HG03139 (cell line): ENCODE measurements at regions not wholly inside any gene's neighbourhood (a gene's known extent, or its start where the extent isn't known, plus 50 kb on each side); places are given as distances from the start of the nearest gene placed in this dataset.
"Not testable (repeated sequence)": the region's sequence is repeated elsewhere in the genome, so short reads cannot be mapped to it uniquely, and the experiment has no call there.

Experiments
- ATAC-seq: cut with Tn5 transposase; IDR thresholded peaks from one replicate; pipeline ENCODE4 v1.9.1; 2021; ENCODE audit not compliant: unreplicated experiment

- ATAC-seq, result no peak
Measured at GRCh38 chr10:124324856-124325632, 93.7 kb downstream of the OAT start.

- no peak for ATAC-seq
Measured at GRCh38 chr10:124324451-124324850, 94.3 kb downstream of the OAT start.

GRCh38 chr10:124323806-124324205 is 94.9 kb downstream of the OAT start:
- ATAC-seq, result no peak

- no peak for ATAC-seq
Measured at GRCh38 chr10:124323111-124323725, 95.5 kb downstream of the OAT start.

GRCh38 chr10:124322191-124322980 is 96.3 kb downstream of the OAT start:
- no peak for ATAC-seq

GRCh38 chr10:124321433-124322089 is 97.2 kb downstream of the OAT start:
- ATAC-seq, result no peak

- ATAC-seq, result no peak
Measured at GRCh38 chr10:124320778-124321432, 97.8 kb downstream of the OAT start.

- no peak for ATAC-seq
Measured at GRCh38 chr10:124319926-124320391, 98.8 kb downstream of the OAT start.

GRCh38 chr10:124319520-124319919 is 99.2 kb downstream of the OAT start:
- ATAC-seq, result not testable (repeated sequence)

- no peak for ATAC-seq
Measured at GRCh38 chr10:124318811-124319210, 99.9 kb downstream of the OAT start.

GRCh38 chr10:124318076-124318475 is 100.6 kb downstream of the OAT start:
- no peak for ATAC-seq

- ATAC-seq, result no peak
Measured at GRCh38 chr10:124316326-124316725, 102.4 kb downstream of the OAT start.

- ATAC-seq, result no peak
Measured at GRCh38 chr10:124315591-124316270, 103.0 kb downstream of the OAT start.

GRCh38 chr10:124313374-124313773 is 105.3 kb downstream of the OAT start:
- no peak for ATAC-seq

- ATAC-seq, result no peak
Measured at GRCh38 chr10:124308811-124309210, 109.9 kb downstream of the OAT start.

GRCh38 chr10:124308056-124308645 is 110.6 kb downstream of the OAT start:
- no peak for ATAC-seq

GRCh38 chr10:124307591-124307990 is 111.1 kb downstream of the OAT start:
- ATAC-seq, result no peak

GRCh38 chr10:124306922-124307371 is 111.8 kb downstream of the OAT start:
- no peak for ATAC-seq

- ATAC-seq, result no peak
Measured at GRCh38 chr10:124306520-124306919, 112.2 kb downstream of the OAT start.

- ATAC-seq, result no peak
Measured at GRCh38 chr10:124305984-124306383, 112.7 kb downstream of the OAT start.
